PFSK-1 (cell line): ENCODE measurements at regions not wholly inside any gene's neighbourhood (a gene's known extent, or its start where the extent isn't known, plus 50 kb on each side); places are given as distances from the start of the nearest gene placed in this dataset.

Experiments used
- FOXP2 ChIP-seq: optimal IDR thresholded peaks from 2 replicates; pipeline ENCODE3; 2011; ENCODE audit warnings: borderline replicate concordance, control low read depth, inconsistent platforms; ENCODE audit not compliant: insufficient read depth; ENCODE audit errors: extremely low read length, extremely low read depth
- POLR2AphosphoS5 ChIP-seq: IDR thresholded peaks from 2 replicates; pipeline ENCODE4 v1.6.1; 2012; ENCODE audit warnings: low read depth, mild to moderate bottlenecking, control low read depth, low read length, moderate library complexity
- REST ChIP-seq, 2 experiments: IDR thresholded peaks; 2 replicates each; pipeline versions ENCODE4 v1.6.1 to v1.8.0; 2011 to 2012; ENCODE audit warnings: low read depth in 2 of 2, low read length in 2 of 2, control low read depth in 1 of 2, inconsistent platforms in 1 of 2, mild to moderate bottlenecking in 1 of 2, moderate library complexity in 1 of 2; ENCODE audit not compliant: insufficient read depth in 1 of 2
- SIN3A ChIP-seq: IDR thresholded peaks from 2 replicates; pipeline ENCODE4 v1.6.1; 2012; ENCODE audit warnings: mild to moderate bottlenecking, low read length, moderate library complexity, borderline replicate concordance; ENCODE audit not compliant: insufficient read depth
- TAF1 ChIP-seq: IDR thresholded peaks from 2 replicates; pipeline ENCODE4 v1.6.1; 2012; ENCODE audit warnings: low read length, control low read depth, borderline replicate concordance; ENCODE audit not compliant: insufficient read depth

- TF ChIP-seq FOXP2: no peak
- TF ChIP-seq TAF1: no peak
- TF ChIP-seq SIN3A: no peak
- no peak for TF ChIP-seq REST (IDR thresholded peaks at IDR 0.05; ENCODE audit: insufficient read depth in 1 of 2, low read depth in 2 of 2, low read length in 2 of 2)
- TF ChIP-seq POLR2AphosphoS5: no peak
These were observed 191.9 kb upstream of the PREP start for GRCh38 chr6:105594821-105595220.

- no peak for TF ChIP-seq REST (IDR thresholded peaks at IDR 0.05; ENCODE audit: insufficient read depth in 1 of 2, low read depth in 2 of 2, low read length in 2 of 2)
These were observed 191.2 kb upstream of the PREP start for GRCh38 chr6:105593805-105594671.

GRCh38 chr6:105593056-105593690 is 190.3 kb upstream of the PREP start:
- 0 out of 2 replicates have a peak, but pooled peaks have one; percentile 40 for TF ChIP-seq SIN3A
- no peak for TF ChIP-seq TAF1
- no peak for TF ChIP-seq REST (IDR thresholded peaks at IDR 0.05; ENCODE audit: insufficient read depth in 1 of 2, low read depth in 2 of 2, low read length in 2 of 2)
- no peak for TF ChIP-seq FOXP2
- no peak for TF ChIP-seq POLR2AphosphoS5

- no peak for TF ChIP-seq TAF1
- TF ChIP-seq POLR2AphosphoS5: no peak
- TF ChIP-seq SIN3A: no peak
- no peak for TF ChIP-seq REST (IDR thresholded peaks at IDR 0.05; ENCODE audit: insufficient read depth in 1 of 2, low read depth in 2 of 2, low read length in 2 of 2)
- TF ChIP-seq FOXP2: no peak
These were observed 189.4 kb upstream of the PREP start for GRCh38 chr6:105592329-105592728.
